DOHH2 (cell line): ENCODE measurements at regions not wholly inside any gene's neighbourhood (a gene's known extent, or its start where the extent isn't known, plus 50 kb on each side); places are given as distances from the start of the nearest gene placed in this dataset.

Experiments
- H3F3A ChIP-seq: fragments of 200-600 bp; sonication (generic), shearing (Covaris generic); 2 replicates; pipeline ENCODE4 v1.6.0; 2016; ENCODE audit warnings: antibody characterized with exemption, mild to moderate bottlenecking; ENCODE audit not compliant: control insufficient read depth, insufficient read depth
- H3K27ac ChIP-seq: fragments of 200-600 bp; sonication (generic); 2 replicates; pipeline ENCODE4 v1.5.1; 2014; ENCODE audit warnings: low read depth, mild to moderate bottlenecking, low read length, moderate library complexity
- H3K27me3 ChIP-seq: fragments of 200-600 bp; sonication (generic); 2 replicates; pipeline ENCODE4 v1.6.1; 2014; ENCODE audit warnings: mild to moderate bottlenecking, low read length, mixed read lengths; ENCODE audit not compliant: control insufficient read depth
- H3K36me3 ChIP-seq: fragments of 200-600 bp; sonication (generic); 2 replicates; pipeline ENCODE4 v1.6.1; 2014; ENCODE audit warnings: mild to moderate bottlenecking, low read length, moderate library complexity, mixed read lengths; ENCODE audit not compliant: control insufficient read depth
- H3K4me1 ChIP-seq: fragments of 200-600 bp; sonication (generic); 2 replicates; pipeline ENCODE4 v1.6.1; 2014; ENCODE audit warnings: mild to moderate bottlenecking, low read length, mixed read lengths; ENCODE audit not compliant: control insufficient read depth
- H3K4me2 ChIP-seq: fragments of 200-600 bp; sonication (generic); 2 replicates; pipeline ENCODE4 v1.6.0; 2014; ENCODE audit warnings: mild to moderate bottlenecking, low read length, moderate library complexity
- H3K4me3 ChIP-seq: fragments of 200-600 bp; sonication (generic); 2 replicates; pipeline ENCODE4 v1.5.1; 2014; ENCODE audit warnings: mild to moderate bottlenecking, low read length, mixed read lengths
- H3K79me2 ChIP-seq: fragments of 200-600 bp; sonication (generic); 2 replicates; pipeline ENCODE4 v1.6.1; 2014; ENCODE audit warnings: mild to moderate bottlenecking, low read length, mixed read lengths; ENCODE audit not compliant: control insufficient read depth
- H3K9me2 ChIP-seq: fragments of 200-600 bp; sonication (generic); replicated peaks from 2 replicates; pipeline ENCODE4 v1.6.1; 2014; ENCODE audit warnings: mild to moderate bottlenecking, low read length, mixed read lengths; ENCODE audit not compliant: control insufficient read depth
- H3K9me3 ChIP-seq: fragments of 200-600 bp; sonication (generic); 2 replicates; pipeline ENCODE4 v1.6.1; 2014; ENCODE audit warnings: antibody characterized with exemption, low read length, mixed read lengths; ENCODE audit not compliant: control insufficient read depth, insufficient read depth
- H4K20me1 ChIP-seq: fragments of 200-600 bp; sonication (generic); 2 replicates; pipeline ENCODE4 v1.6.0; 2014; ENCODE audit warnings: low read depth, mild to moderate bottlenecking, antibody characterized with exemption, low read length, moderate library complexity; ENCODE audit not compliant: control insufficient read depth, insufficient read depth
- CTCF ChIP-seq: fragments of 200-600 bp; sonication (generic); IDR thresholded peaks from one replicate; pipeline ENCODE4 v1.5.1; 2014; ENCODE audit warnings: antibody characterized with exemption, mild to moderate bottlenecking, low read depth, low read length; ENCODE audit not compliant: poor library complexity, severe bottlenecking
- EZH2phosphoT487 ChIP-seq: fragments of 200-600 bp; sonication (generic); IDR thresholded peaks from 2 replicates; pipeline ENCODE4 v1.6.1; 2017; ENCODE audit warnings: borderline replicate concordance, mild to moderate bottlenecking, antibody characterized with exemption, low read length, moderate library complexity, mixed read lengths

DNA sequence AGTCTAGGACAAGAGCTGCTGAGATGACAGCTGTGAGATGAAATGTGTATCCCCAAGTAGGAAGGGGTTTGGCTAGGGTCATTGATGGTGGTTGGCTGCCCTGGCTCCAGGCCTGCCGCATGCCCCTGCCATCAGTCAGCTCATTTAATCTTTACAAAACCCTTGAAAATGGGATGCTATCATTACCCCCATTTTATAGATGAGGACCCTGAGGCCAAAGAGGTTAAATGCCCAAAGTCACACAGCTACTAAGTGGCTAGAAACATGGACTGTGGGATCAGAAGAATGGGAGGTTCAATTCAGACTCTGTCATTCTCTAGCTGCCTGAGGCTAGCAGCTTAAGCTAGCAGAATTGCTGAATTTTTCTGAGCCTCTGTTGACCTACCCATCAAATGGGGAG, 198.8 kb downstream of the MAF start:
- Histone ChIP-seq H3K9me2 (no peaks in the 10 kb centered on the region), H3K27ac (no peak overlapping the region), H3K4me1 (peaks cover 8% of the 10 kb centered on the region), H3F3A (no peaks in the 10 kb centered on the region), H3K9me3 (no peaks in the 10 kb centered on the region), H3K4me2 (no peak overlapping the region), H4K20me1 (no peaks in the 10 kb centered on the region), H3K4me3 (no peak overlapping the region), H3K79me2 (no peaks in the 10 kb centered on the region), H3K27me3 (no peaks in the 10 kb centered on the region), H3K36me3 (no peaks in the 10 kb centered on the region)
- TF ChIP-seq EZH2phosphoT487 = no peak
- TF ChIP-seq CTCF = no peak

DNA sequence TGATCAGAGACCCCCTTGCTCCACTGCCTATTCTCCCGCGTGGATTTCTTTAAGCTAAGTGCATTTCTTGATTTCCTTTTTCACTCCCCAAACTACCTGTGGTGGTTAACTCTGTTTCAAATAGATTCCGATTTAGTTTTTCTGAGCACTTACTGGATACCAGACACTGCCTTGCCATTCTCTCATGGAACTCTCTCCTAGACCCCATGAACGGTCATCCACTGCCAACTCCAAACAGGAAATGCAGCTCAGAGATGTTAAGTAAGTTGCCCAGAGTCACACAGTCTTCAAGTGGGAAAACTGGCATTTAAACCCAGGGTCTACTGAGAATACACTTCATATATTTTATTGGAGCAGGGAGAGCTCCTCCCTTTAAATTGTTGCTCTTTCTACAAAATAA, 199.4 kb downstream of the MAF start:
- no peaks in the 10 kb centered on the region for H4K20me1 ChIP-seq
- H3K79me2 ChIP-seq = no peaks in the 10 kb centered on the region
- H3K27ac ChIP-seq = no peak overlapping the region
- no peaks in the 10 kb centered on the region for H3K27me3 ChIP-seq
- TF ChIP-seq CTCF = no peak
- no peak for TF ChIP-seq EZH2phosphoT487
- H3K9me3 ChIP-seq = no peaks in the 10 kb centered on the region
- no peaks in the 10 kb centered on the region for H3F3A ChIP-seq
- no peak overlapping the region for H3K4me2 ChIP-seq
- H3K4me1 ChIP-seq = peaks cover 8% of the 10 kb centered on the region
- no peaks in the 10 kb centered on the region for H3K9me2 ChIP-seq
- no peaks in the 10 kb centered on the region for H3K36me3 ChIP-seq
- H3K4me3 ChIP-seq = no peak overlapping the region

DNA sequence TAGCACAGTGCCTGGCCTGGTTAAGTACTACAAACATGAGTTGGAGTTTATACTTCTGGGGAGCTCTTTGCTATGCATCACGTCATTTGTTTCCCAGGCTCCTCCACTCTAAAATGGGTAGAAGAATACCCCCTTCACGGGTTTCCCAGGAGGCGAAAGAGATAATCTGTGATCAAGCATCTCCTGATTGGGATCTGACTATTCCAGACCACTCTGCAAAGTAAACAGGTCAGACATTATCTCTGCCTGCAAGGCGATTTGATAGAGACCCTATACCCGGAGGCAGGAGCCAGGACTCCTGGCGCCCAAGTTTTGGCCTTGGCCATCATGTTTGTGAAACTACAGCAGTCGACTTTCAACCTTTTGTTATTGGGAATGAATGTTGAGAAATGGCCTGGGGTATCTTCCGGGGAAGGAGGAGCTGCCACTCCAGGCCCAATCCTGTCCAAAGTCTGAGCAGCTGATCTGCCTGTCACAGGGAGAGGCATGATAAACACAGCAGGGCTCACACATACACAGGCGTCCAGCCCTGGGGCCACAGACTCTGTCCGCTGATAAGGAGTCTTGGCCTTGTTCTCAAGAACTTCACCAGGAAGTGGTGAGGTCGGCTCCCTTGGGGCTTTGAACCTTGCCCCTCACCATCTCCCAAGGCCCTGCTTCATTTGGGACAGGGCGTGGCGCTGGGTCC, 199.9 kb downstream of the MAF start:
- H3K79me2 ChIP-seq = no peaks in the 10 kb centered on the region
- H3K4me1 ChIP-seq = peaks cover 8% of the 10 kb centered on the region
- no peaks in the 10 kb centered on the region for H3F3A ChIP-seq
- H3K4me2 ChIP-seq = no peak overlapping the region
- no peak overlapping the region for H3K4me3 ChIP-seq
- H3K9me3 ChIP-seq = no peaks in the 10 kb centered on the region
- TF ChIP-seq CTCF (no peak), EZH2phosphoT487 (no peak)
- no peak overlapping the region for H3K27ac ChIP-seq
- H4K20me1 ChIP-seq = no peaks in the 10 kb centered on the region
- no peaks in the 10 kb centered on the region for H3K36me3 ChIP-seq
- no peaks in the 10 kb centered on the region for H3K27me3 ChIP-seq
- H3K9me2 ChIP-seq = no peaks in the 10 kb centered on the region

DNA sequence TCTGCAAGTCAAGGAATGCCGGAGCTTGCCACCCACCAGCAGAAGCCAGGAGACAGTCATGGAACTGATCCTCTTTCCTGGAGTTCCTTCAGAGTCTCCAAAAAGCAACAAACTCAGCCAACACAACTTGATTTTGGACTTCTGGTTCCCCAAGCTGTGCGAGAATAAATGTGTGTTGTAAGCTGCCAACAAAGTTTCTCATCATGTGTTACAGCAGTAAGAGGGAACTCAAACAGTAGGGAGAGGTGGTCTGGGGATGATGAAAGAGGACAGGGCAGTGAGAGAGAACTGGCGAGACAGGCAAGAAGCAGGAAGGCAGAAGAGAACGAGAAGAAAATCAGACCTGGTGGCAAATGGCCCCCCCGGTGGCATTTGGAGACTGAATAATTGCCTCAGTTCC, 204.9 kb downstream of the MAF start:
- TF ChIP-seq EZH2phosphoT487 (no peak), CTCF (no peak)
- Histone ChIP-seq H3F3A (no peaks in the 10 kb centered on the region), H3K9me3 (no peaks in the 10 kb centered on the region)

More for the DNA sequence above, 204.9 kb downstream of the MAF start:
- H3K4me2 ChIP-seq = no peak overlapping the region
- no peaks in the 10 kb centered on the region for H3K9me2 ChIP-seq
- no peaks in the 10 kb centered on the region for H3K36me3 ChIP-seq
- no peaks in the 10 kb centered on the region for H3K27me3 ChIP-seq
- H4K20me1 ChIP-seq = no peaks in the 10 kb centered on the region
- no peaks in the 10 kb centered on the region for H3K4me1 ChIP-seq
- no peak overlapping the region for H3K27ac ChIP-seq
- no peaks in the 10 kb centered on the region for H3K79me2 ChIP-seq
- no peak overlapping the region for H3K4me3 ChIP-seq
